Ishikawa (cell line): ENCODE measurements at regions not wholly inside any gene's neighbourhood (a gene's known extent, or its start where the extent isn't known, plus 50 kb on each side); places are given as distances from the start of the nearest gene placed in this dataset.

Experiments
- CEBPB ChIP-seq: IDR thresholded peaks from 2 replicates; pipeline ENCODE4 v1.6.1; 2012
- CREB1 ChIP-seq: IDR thresholded peaks from 2 replicates; pipeline ENCODE4 v1.6.1; 2012; ENCODE audit warnings: low read depth
- EGR1 ChIP-seq: IDR thresholded peaks from 2 replicates; pipeline ENCODE4 v1.6.1; 2012
- EP300 ChIP-seq: IDR thresholded peaks from 2 replicates; pipeline ENCODE4 v1.6.1; 2012; ENCODE audit warnings: borderline replicate concordance
- FOXM1 ChIP-seq: IDR thresholded peaks from 2 replicates; pipeline ENCODE4 v1.6.1; 2012; ENCODE audit warnings: low read depth, borderline replicate concordance
- NFIC ChIP-seq: IDR thresholded peaks from 2 replicates; pipeline ENCODE4 v1.6.1; 2012
- RAD21 ChIP-seq: IDR thresholded peaks from 2 replicates; pipeline ENCODE4 v1.6.1; 2012; ENCODE audit warnings: low read depth
- REST ChIP-seq: IDR thresholded peaks from 2 replicates; pipeline ENCODE4 v1.6.1; 2012; ENCODE audit warnings: low read depth, mild to moderate bottlenecking
- TAF1 ChIP-seq: IDR thresholded peaks from 2 replicates; pipeline ENCODE4 v1.6.1; 2012; ENCODE audit warnings: low read depth, mild to moderate bottlenecking
- TCF12 ChIP-seq: IDR thresholded peaks from 2 replicates; pipeline ENCODE4 v1.6.1; 2012; ENCODE audit warnings: low read depth
- TEAD4 ChIP-seq: IDR thresholded peaks from 2 replicates; pipeline ENCODE4 v1.6.1; 2012
- YY1 ChIP-seq: IDR thresholded peaks from 2 replicates; pipeline ENCODE4 v1.6.1; 2012; ENCODE audit warnings: low read depth
- ZBTB7A ChIP-seq: IDR thresholded peaks from 2 replicates; pipeline ENCODE4 v1.6.1; 2012; ENCODE audit warnings: low read depth
- TF ChIP-seq, protein P1 (sequence below): IDR thresholded peaks from 2 replicates; pipeline ENCODE4 v1.6.1; 2012
- TF ChIP-seq, protein P2 (sequence below): IDR thresholded peaks from 2 replicates; pipeline ENCODE4 v1.6.1; 2012

DNA sequence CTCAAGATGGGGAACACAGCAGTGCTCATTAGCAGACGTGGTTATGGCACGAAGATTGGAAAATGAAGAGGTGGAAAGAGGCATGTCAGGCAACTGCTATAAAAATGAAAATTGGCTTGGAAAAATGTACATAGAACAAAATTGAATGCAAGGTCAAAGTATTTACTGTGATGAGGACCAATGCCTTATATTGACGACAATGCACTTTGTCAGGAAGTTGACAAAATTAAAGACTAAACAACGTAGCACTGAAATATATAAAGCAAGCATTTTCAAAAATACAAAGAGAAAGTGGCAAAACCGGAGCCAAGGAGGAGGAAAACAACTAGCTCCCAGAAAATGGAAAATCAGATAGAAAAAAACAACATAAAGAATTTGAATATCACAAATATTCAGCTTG is 113.7 kb upstream of the SGCG start:
- TF ChIP-seq YY1: no peak
- TF ChIP-seq EGR1: no peak
- TF ChIP-seq, protein P1, sequence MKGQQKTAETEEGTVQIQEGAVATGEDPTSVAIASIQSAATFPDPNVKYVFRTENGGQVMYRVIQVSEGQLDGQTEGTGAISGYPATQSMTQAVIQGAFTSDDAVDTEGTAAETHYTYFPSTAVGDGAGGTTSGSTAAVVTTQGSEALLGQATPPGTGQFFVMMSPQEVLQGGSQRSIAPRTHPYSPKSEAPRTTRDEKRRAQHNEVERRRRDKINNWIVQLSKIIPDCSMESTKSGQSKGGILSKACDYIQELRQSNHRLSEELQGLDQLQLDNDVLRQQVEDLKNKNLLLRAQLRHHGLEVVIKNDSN: no peak
- TF ChIP-seq CREB1: no peak
- TF ChIP-seq NFIC: no peak
- no peak for TF ChIP-seq FOXM1
- TF ChIP-seq TCF12: no peak
- TF ChIP-seq CEBPB: no peak
- no peak for TF ChIP-seq TAF1

- no peak for TF ChIP-seq TAF1
- TF ChIP-seq, protein P1: no peak
- TF ChIP-seq EP300: no peak
- TF ChIP-seq TCF12: no peak
- no peak for TF ChIP-seq NFIC
- no peak for TF ChIP-seq YY1
- TF ChIP-seq TEAD4: no peak
- TF ChIP-seq CEBPB: no peak
- TF ChIP-seq RAD21: no peak
- no peak for TF ChIP-seq EGR1
- no peak for TF ChIP-seq ZBTB7A
- TF ChIP-seq FOXM1: no peak
- TF ChIP-seq REST: no peak
- no peak for TF ChIP-seq CREB1
- TF ChIP-seq, protein P2, sequence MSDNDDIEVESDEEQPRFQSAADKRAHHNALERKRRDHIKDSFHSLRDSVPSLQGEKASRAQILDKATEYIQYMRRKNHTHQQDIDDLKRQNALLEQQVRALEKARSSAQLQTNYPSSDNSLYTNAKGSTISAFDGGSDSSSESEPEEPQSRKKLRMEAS: no peak
These were observed 111.2 kb upstream of the SGCG start for GRCh38 chr13:23069566-23069965.

- TF ChIP-seq REST (no peak), RAD21 (no peak), FOXM1 (no peak), TAF1 (no peak), ZBTB7A (no peak)
- TF ChIP-seq, protein P2: no peak
These were observed 106.5 kb upstream of the SGCG start for GRCh38 chr13:23074075-23074828.

DNA sequence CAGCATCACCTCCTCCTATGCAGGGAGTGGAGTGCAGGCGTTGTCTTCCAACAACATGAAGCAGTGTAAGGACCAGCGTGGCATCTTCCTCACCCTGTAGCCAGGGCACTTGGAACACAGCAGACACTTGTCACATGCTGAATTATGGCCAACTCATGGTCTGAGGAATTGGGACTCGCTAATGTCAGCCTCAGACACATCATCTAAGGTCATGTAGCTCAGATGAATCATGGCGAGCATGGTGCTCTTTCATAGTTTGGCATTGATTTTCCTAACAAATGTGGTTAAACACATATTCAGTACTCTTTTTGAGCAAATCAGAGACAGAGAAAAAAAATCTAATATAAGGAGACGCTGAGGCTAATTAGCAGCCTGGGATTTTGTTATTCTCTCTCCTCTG is 99.6 kb upstream of the SGCG start:
- TF ChIP-seq EGR1: no peak

- TF ChIP-seq NFIC (no peak), TCF12 (no peak), CREB1 (no peak), FOXM1 (no peak), YY1 (no peak), REST (no peak), EP300 (no peak), TEAD4 (no peak), TAF1 (no peak), CEBPB (no peak), RAD21 (no peak), ZBTB7A (no peak), EGR1 (no peak)
- TF ChIP-seq, protein P1: no peak
- TF ChIP-seq, protein P2: no peak
These were observed 98.9 kb upstream of the SGCG start for GRCh38 chr13:23081901-23082300.
